ENCODE measurements at regions not wholly inside any gene's neighbourhood (a gene's known extent, or its start where the extent isn't known, plus 50 kb on each side); places are given as distances from the start of the nearest gene placed in this dataset.
A peak's percentile ranks its signal among the peaks of the same experiment; 100 is the strongest.

- no peak overlapping the region for H3K4me3 ChIP-seq (ENCODE audit: low read depth, low read length)
- peak; percentile 95 for DNase-seq (ENCODE audit: low read depth)
Observed at GRCh38 chr2:138948070-138948539, 167.9 kb upstream of the NXPH2 start.

- H3K4me3 ChIP-seq (ENCODE audit: low read depth, low read length) = no peak overlapping the region
- no peak for DNase-seq (ENCODE audit: low read depth)
Observed at GRCh38 chr2:138943470-138943869, 163.3 kb upstream of the NXPH2 start.

GRCh38 chr2:138942466-138942865, 162.3 kb upstream of the NXPH2 start:
- H3K4me3 ChIP-seq (ENCODE audit: low read depth, low read length) = no peak overlapping the region
- DNase-seq (ENCODE audit: low read depth) = no peak

- no peak overlapping the region for H3K4me3 ChIP-seq (ENCODE audit: low read depth, low read length)
- DNase-seq (ENCODE audit: low read depth) = no peak
Observed at GRCh38 chr2:138931284-138932256, 151.4 kb upstream of the NXPH2 start.

- no peak for DNase-seq (ENCODE audit: low read depth)
- no peak overlapping the region for H3K4me3 ChIP-seq (ENCODE audit: low read depth, low read length)
Observed at GRCh38 chr2:138930571-138930970, 150.4 kb upstream of the NXPH2 start.

GRCh38 chr2:138928374-138929021, 148.3 kb upstream of the NXPH2 start:
- no peak overlapping the region for H3K4me3 ChIP-seq (ENCODE audit: low read depth, low read length)
- no peak for DNase-seq (ENCODE audit: low read depth)

GRCh38 chr2:138922973-138923563, 142.9 kb upstream of the NXPH2 start:
- DNase-seq (ENCODE audit: low read depth) = peak; percentile 2
- no peak overlapping the region for H3K4me3 ChIP-seq (ENCODE audit: low read depth, low read length)

GRCh38 chr2:138919120-138919747, 139.0 kb upstream of the NXPH2 start:
- DNase-seq (ENCODE audit: low read depth) = peak; percentile 8

GRCh38 chr2:138910427-138910826, 130.2 kb upstream of the NXPH2 start:
- no peak overlapping the region for H3K4me3 ChIP-seq (ENCODE audit: low read depth, low read length)
- DNase-seq (ENCODE audit: low read depth) = no peak

More at GRCh38 chr2:138919120-138919747, 139.0 kb upstream of the NXPH2 start:
- H3K4me3 ChIP-seq (ENCODE audit: low read depth, low read length) = no peak overlapping the region

- DNase-seq (ENCODE audit: low read depth) = no peak
- H3K4me3 ChIP-seq (ENCODE audit: low read depth, low read length) = no peak overlapping the region
Observed at GRCh38 chr2:138906549-138906948, 126.4 kb upstream of the NXPH2 start.

GRCh38 chr2:138902239-138902871, 122.2 kb upstream of the NXPH2 start:
- DNase-seq (ENCODE audit: low read depth) = no peak
- H3K4me3 ChIP-seq (ENCODE audit: low read depth, low read length) = no peak overlapping the region

GRCh38 chr2:138901530-138901929, 121.3 kb upstream of the NXPH2 start:
- DNase-seq (ENCODE audit: low read depth) = no peak

GRCh38 chr2:138898855-138899254, 118.7 kb upstream of the NXPH2 start:
- DNase-seq (ENCODE audit: low read depth) = no peak
- H3K4me3 ChIP-seq (ENCODE audit: low read depth, low read length) = no peak overlapping the region

More at GRCh38 chr2:138901530-138901929, 121.3 kb upstream of the NXPH2 start:
- no peak overlapping the region for H3K4me3 ChIP-seq (ENCODE audit: low read depth, low read length)

GRCh38 chr2:138897274-138897673, 117.1 kb upstream of the NXPH2 start:
- no peak for DNase-seq (ENCODE audit: low read depth)
- H3K4me3 ChIP-seq (ENCODE audit: low read depth, low read length) = no peak overlapping the region

- no peak overlapping the region for H3K4me3 ChIP-seq (ENCODE audit: low read depth, low read length)
- DNase-seq (ENCODE audit: low read depth) = no peak
Observed at GRCh38 chr2:138893746-138894145, 113.6 kb upstream of the NXPH2 start.

GRCh38 chr2:138881126-138881525, 100.9 kb upstream of the NXPH2 start:
- no peak for DNase-seq (ENCODE audit: low read depth)
- H3K4me3 ChIP-seq (ENCODE audit: low read depth, low read length) = no peak overlapping the region

- no peak for DNase-seq (ENCODE audit: low read depth)
- no peak overlapping the region for H3K4me3 ChIP-seq (ENCODE audit: low read depth, low read length)
Observed at GRCh38 chr2:138879931-138880330, 99.7 kb upstream of the NXPH2 start.

GRCh38 chr2:138877421-138877820, 97.2 kb upstream of the NXPH2 start:
- DNase-seq (ENCODE audit: low read depth) = no peak

GRCh38 chr2:138874251-138874650, 94.1 kb upstream of the NXPH2 start:
- no peak for DNase-seq (ENCODE audit: low read depth)

More at GRCh38 chr2:138877421-138877820, 97.2 kb upstream of the NXPH2 start:
- no peak overlapping the region for H3K4me3 ChIP-seq (ENCODE audit: low read depth, low read length)

More at GRCh38 chr2:138874251-138874650, 94.1 kb upstream of the NXPH2 start:
- no peak overlapping the region for H3K4me3 ChIP-seq (ENCODE audit: low read depth, low read length)
